Activated B cell treated with CpG ODN at 0.5 μM for 24 hours (primary cell): ENCODE measurements at regions not wholly inside any gene's neighbourhood (a gene's known extent, or its start where the extent isn't known, plus 50 kb on each side); places are given as distances from the start of the nearest gene placed in this dataset.

Experiments used
- ATAC-seq: fragments of 200-7000 bp; cut with Tn5 transposase; one replicate; pipeline ENCODE4 v1.10.0; 2021; ENCODE audit warnings: low read depth, mild to moderate bottlenecking, moderate library complexity
- CTCF ChIA-PET: fragments of 350-600 bp; sonication (Branson Sonifier 250); formaldehyde crosslinking; loops from one replicate; lab custom pipeline; 2021; ENCODE audit warnings: antibody characterized with exemption; lab: Charles Lee
- POLR2A ChIA-PET: fragments of 350-600 bp; sonication (Branson Sonifier 250); formaldehyde crosslinking; loops from one replicate; lab custom pipeline; 2021; ENCODE audit warnings: antibody characterized with exemption; lab: Charles Lee
- DNase-seq: peaks from one replicate; pipeline ENCODE4 v3.0.0; 2022
- H3K27ac Mint-ChIP-seq: one replicate; pipeline ENCODE4 v1.8.0; 2020; ENCODE audit warnings: mixed read lengths
- H3K27me3 Mint-ChIP-seq: one replicate; pipeline ENCODE4 v1.8.0; 2021; ENCODE audit warnings: mixed read lengths
- H3K36me3 Mint-ChIP-seq: one replicate; pipeline ENCODE4 v1.8.0; 2021; ENCODE audit warnings: low read depth, mixed read lengths
- H3K4me1 Mint-ChIP-seq: one replicate; pipeline ENCODE4 v1.8.0; 2021; ENCODE audit warnings: mixed read lengths
- H3K4me3 Mint-ChIP-seq: one replicate; pipeline ENCODE4 v1.8.0; 2020; ENCODE audit warnings: mild to moderate bottlenecking, mixed read lengths
- H3K9me3 Mint-ChIP-seq: one replicate; pipeline ENCODE4 v1.8.0; 2020; ENCODE audit warnings: mixed read lengths
- CTCF ChIP-seq: fragments of 200-600 bp; IDR thresholded peaks from one replicate; pipeline ENCODE4 v1.8.0; 2022; ENCODE audit warnings: antibody characterized with exemption, mild to moderate bottlenecking
- intact Hi-C: fragments of 100-400 bp; cut with micrococcal nuclease; formaldehyde crosslinking; loops from one replicate; pipeline ENCODE4 v1.15.1; 2024

GRCh38 chrY:14235070-14235469, 179.0 kb downstream of the VCY1B start:
- DNase-seq = no peak
- POLR2A ChIA-PET = no interaction called here
- Mint-ChIP-seq H3K9me3 (no peaks in the 10 kb centered on the region), H3K36me3 (no peaks in the 10 kb centered on the region), H3K4me1 (peaks cover 2% of the 10 kb centered on the region), H3K4me3 (no peak overlapping the region), H3K27ac (no peak overlapping the region), H3K27me3 (no peaks in the 10 kb centered on the region)
- intact Hi-C loops = no loop called here
- no peak for TF ChIP-seq CTCF
- CTCF ChIA-PET = no interaction called here
- ATAC-seq = no peak

- ChIA-PET CTCF (no interaction called here), POLR2A (no interaction called here)
- Mint-ChIP-seq H3K36me3 (no peaks in the 10 kb centered on the region), H3K9me3 (no peaks in the 10 kb centered on the region), H3K27ac (no peak overlapping the region), H3K4me1 (peaks cover 2% of the 10 kb centered on the region), H3K27me3 (no peaks in the 10 kb centered on the region), H3K4me3 (no peak overlapping the region)
- ATAC-seq (no peak), DNase-seq (no peak)
- TF ChIP-seq CTCF = no peak
- intact Hi-C loops = no loop called here
Measured at GRCh38 chrY:14238277-14238676, 182.2 kb downstream of the VCY1B start.

GRCh38 chrY:14246948-14247347, 190.9 kb downstream of the VCY1B start:
- DNase-seq (no peak), ATAC-seq (no peak)
- no peak overlapping the region for H3K27ac Mint-ChIP-seq
- no peaks in the 10 kb centered on the region for H3K27me3 Mint-ChIP-seq
- H3K9me3 Mint-ChIP-seq = no peaks in the 10 kb centered on the region
- no peak overlapping the region for H3K4me3 Mint-ChIP-seq
- TF ChIP-seq CTCF = no peak
- H3K4me1 Mint-ChIP-seq = no peaks in the 10 kb centered on the region
- POLR2A ChIA-PET = no interaction called here
- CTCF ChIA-PET = no interaction called here
- intact Hi-C loops = no loop called here
- H3K36me3 Mint-ChIP-seq = no peaks in the 10 kb centered on the region

- Mint-ChIP-seq H3K9me3 (no peaks in the 10 kb centered on the region), H3K27ac (no peak overlapping the region), H3K4me1 (no peaks in the 10 kb centered on the region), H3K27me3 (no peaks in the 10 kb centered on the region), H3K36me3 (no peaks in the 10 kb centered on the region), H3K4me3 (no peak overlapping the region)
- no peak for DNase-seq
- ATAC-seq = no peak
- intact Hi-C loops = no loop called here
- CTCF ChIA-PET = no interaction called here
- TF ChIP-seq CTCF = no peak
- POLR2A ChIA-PET = no interaction called here
Measured at GRCh38 chrY:14248878-14249576, 193.0 kb downstream of the VCY1B start.

- CTCF ChIA-PET = no interaction called here
- no peak for TF ChIP-seq CTCF
- Mint-ChIP-seq H3K36me3 (no peaks in the 10 kb centered on the region), H3K9me3 (no peaks in the 10 kb centered on the region), H3K4me1 (peaks cover 2% of the 10 kb centered on the region), H3K27ac (no peak overlapping the region), H3K4me3 (no peak overlapping the region), H3K27me3 (no peaks in the 10 kb centered on the region)
- intact Hi-C loops = no loop called here
- DNase-seq (no peak), ATAC-seq (no peak)
- POLR2A ChIA-PET = no interaction called here
Measured at GRCh38 chrY:14255965-14256816, 200.2 kb downstream of the VCY1B start.
